Left renal pelvis (tissue), 4 donors: ENCODE measurements at regions not wholly inside any gene's neighbourhood (a gene's known extent, or its start where the extent isn't known, plus 50 kb on each side); places are given as distances from the start of the nearest gene placed in this dataset.

Source experiments
- DNase-seq, 4 donors: peaks; one replicate each; pipeline ENCODE4 v3.0.0-alpha.2; 2013; ENCODE audit warnings: low read depth in 4 of 4, low spot score in 3 of 4

DNA sequence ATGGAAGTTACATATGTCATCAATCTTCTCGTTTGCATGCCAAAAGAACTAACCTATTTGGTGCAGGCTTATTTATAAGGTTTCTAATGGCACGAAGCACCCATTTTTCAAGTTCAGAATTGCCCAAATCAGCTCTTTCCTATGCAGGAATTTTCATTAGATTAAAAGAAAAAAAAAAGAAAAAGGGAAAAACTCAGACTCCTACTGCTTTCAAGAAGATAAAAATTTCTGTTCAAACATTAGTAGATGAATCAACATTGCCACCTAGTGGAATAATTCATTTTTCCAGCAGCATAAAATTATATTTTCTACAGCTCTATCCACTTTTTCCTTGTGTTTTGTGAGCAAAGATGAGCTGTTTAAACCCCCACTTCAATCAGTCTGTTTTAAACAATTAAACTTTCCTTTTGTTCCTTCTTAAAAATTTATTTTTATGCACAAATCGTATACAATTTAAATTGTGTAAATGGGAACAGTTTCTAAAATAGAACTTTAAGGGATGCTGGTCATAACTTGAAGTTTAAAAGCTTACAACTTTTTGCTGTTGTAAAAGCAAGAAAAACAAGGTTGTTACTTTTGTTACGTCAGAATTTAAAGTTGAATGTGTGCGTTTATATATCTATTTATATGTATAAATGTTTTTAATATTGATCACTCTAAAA, 309.9 kb downstream of the ARAP2 start:
- peak; percentile 24 to 33 (median 29) for DNase-seq

DNA sequence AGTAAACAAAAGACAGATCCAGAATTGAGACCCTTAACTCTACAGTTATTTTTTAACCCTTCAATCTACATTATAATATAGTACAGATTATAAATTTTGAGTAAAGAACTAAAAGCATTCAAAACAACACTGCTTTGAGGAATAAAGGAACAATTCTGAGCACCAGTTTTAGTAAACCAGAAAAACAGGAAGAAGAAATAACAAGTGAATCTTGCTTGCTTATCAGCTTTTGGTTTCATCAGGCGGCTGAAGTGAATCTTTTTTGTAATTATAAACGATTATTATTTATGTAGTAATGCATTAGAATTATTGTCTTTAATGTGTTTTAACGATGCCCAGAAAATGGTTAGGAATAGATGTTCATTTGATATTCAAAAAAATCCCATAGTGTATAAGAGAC, 305.4 kb downstream of the ARAP2 start:
- no peak for DNase-seq

DNA sequence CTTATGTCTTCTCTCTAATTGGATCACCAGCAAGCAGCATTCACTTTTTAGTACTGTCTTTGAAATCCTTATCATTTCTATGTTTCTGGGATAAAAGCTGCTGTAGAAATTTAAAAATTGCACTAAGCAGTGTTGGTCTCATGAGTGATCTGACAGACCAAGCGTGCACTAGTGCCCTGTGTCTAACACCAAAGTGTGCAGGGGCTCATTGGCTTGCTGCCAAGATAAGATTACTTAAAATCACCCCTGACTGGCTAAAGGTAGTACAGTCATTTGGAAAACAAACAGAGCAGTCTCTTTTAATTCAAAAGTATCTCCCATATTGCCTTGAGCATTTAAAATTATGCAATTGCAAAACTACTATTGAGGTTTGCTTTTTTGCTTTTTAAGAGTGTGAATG, 304.6 kb downstream of the ARAP2 start:
- peak in 1 of 4 donors; percentile 4 for DNase-seq

DNA sequence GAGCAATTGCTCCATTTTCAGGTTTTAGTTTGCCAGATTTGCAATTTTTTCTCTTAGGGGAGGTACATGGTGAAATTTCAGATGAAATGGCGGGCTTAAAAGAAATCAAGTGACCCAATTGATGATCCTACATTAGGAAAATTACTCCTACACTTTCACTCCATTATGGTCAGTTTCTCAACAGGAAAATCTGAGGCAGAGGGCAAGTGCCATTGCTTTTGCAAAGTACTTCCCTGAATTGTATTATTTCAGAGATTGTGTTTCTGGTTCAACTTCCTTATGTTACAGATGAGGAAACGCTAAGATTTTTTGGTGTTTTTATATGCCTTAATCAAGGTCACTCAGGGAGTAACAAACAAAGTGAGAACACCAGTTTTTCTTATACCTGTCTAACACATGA, 302.2 kb downstream of the ARAP2 start:
- DNase-seq: no peak

DNA sequence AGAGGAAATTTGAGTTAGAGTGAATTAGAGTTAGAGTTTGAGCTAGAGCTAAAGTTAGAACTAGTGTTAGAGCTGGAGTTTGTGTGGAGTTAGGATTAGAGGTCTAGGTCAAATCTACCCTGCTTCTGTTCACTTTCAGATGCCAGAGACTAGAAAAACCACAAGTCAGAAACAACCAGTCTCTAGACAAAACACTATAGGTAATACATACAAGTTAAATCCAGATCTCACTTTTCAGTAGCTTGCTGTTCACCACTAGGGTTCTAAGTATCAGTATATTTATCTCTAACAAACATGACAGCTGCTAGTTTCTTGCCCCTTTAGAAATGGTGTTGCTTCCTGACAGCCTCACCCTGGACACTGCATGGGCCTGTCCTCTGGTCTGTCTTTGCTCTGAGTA, 300.7 kb downstream of the ARAP2 start:
- DNase-seq: no peak

DNA sequence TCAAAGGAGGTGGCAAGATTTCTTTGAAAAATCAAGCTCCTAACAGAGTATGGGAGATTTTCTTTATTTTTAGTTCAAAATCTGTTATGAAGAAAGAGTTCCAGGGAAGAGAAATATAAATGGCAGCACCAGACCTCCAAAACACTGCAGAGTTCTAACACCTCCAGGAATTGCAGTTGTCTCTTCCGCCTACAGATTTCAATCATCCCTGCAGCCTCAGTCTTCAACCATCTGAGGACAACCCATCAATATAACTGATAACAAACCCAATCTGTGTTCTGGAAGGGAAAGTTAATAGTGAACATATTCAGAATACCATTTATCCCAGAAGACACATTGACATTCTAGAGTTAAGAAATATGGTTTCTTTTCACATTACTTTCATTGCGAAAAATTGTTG, 296.1 kb downstream of the ARAP2 start:
- no peak for DNase-seq

DNA sequence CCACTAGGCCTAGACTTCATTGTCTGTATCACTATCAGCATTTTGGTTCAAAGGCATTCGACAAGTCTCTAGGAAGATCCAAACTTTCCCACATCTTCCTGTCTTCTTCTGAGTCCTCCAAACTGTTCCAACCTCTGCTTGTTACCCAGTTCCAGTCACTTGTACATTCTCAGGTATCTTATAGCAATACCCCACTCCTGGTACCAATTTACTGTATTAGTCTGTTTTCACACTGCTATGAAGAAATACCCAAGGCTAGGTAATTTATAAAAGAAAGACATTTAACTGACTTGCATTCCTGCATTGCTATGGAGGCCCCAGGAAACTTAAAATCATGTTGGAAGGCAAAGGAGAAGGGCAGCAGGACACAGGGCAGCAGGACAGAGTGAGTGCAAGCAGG, 293.9 kb downstream of the ARAP2 start:
- no peak for DNase-seq

DNA sequence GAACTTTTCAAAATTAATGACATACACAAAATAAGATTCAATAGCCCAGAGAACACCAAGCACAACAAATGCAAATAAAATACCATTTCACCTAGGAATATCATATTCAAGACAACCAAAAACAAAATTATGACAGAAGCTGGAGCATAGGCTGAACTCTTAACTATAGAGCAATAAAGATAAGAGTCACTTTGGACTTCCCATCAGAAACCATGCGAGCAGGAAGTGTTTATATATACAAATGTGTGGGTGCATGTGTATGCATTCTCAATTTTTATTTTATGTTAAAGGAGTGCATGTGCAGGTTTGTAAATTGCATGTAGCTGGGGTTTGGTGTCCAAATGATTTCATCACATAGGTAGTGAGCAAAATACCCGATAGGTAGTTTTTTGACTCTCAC, 291.6 kb downstream of the ARAP2 start:
- no peak for DNase-seq

DNA sequence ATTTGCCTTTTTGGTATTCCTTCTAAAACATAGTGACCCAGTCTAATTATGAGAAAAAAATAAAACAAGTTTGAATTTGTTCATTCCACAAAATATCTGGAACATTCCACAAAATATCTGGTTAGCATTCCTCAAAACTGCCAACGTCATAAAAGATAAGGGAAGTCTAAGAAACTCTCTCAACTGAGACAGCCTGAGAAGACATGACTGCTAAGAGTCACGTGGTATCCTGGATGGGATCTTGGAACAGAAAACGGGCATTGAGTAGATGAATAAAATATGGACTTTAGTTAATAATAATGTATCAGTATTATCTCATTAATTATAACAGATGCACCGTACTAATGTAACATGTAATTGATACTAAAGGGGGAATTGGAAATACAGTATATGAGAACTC, 280.9 kb downstream of the ARAP2 start:
- no peak for DNase-seq

DNA sequence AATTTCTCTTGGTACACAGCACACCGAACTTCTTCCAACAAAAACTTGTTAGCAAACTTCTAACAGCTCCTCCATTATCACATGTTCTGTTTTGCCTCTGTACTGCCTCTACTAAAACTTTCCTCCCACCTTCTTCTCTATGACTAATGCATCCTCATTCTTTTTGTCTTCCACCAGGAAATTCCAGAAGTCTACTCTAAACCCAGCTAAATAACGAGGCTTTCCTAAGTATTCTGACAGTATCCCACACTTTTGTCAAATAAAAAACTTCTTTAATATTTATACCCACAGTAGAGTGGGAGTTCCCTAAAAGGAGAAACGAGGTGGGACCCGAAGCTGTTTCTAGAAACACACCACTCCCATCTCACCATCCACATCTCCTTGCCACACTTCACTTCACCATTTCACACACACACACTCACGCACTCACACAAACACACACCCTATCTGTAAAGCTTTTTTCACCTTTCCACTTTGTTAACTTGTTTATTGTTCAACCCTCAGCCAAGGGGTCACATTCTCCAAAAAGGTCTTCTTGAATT, 280.3 kb downstream of the ARAP2 start:
- DNase-seq: no peak

DNA sequence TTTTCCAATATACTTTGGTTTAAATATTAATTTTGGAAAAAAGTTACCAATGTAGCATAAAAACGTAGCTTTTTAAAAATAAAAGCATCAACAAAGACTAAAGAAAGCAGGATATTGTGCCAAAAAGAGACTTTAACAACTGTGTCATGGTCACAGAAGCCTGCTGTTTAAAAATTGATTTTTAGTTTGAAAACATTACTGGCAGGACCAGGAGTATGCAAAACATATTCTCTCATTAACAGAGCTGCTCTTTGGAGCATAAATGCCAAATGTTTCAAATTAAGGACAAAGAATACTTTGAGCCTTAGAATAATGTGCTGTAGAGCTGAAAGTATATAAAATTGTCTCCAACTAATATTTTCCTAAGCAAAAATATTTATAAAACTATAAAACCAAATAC, 279.0 kb downstream of the ARAP2 start:
- no peak for DNase-seq

DNA sequence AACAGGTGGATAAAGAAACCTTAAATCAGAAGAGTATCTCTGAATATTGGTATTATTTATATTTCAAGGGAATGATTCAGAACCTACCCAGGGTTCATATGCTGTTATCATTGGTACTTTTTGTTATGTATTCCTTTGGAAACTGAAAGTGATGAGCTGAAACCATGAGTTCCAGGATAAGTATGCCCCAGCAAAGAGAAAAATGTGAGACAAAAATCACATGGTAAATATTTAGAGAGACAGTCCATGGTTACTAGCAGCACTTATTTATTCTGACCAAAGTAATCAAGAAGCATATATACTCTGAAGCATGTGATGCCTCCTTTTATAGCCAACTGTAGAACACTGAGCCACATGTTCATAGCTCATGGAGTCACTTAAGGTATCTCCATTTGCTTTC, 277.7 kb downstream of the ARAP2 start:
- DNase-seq: no peak

DNA sequence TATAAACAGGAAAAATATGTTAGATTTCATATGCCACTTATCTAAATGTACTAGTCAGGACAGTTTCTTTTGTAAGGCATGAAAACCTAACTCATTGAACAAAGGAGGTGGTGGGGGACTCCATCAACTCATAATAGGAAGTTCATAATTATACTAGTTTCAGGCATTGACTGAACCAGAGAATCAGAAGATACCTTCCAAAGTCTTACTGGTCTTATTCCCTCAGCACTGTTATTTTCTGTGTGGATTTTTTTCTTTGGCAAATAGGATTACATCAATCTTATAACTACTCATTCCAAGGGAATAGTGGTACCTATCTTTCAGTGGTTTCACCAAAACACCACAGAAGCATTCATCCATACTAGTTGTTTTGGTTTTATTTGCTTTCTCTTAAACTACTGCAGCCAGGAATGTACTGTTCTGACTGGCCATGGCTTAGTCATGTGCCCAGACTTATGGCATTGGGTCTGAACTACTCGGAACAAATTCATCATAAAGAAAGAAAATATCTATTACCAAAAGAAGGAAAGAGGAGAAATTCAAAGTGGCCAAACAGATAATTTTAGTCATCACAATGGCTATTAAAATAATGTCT, 273.9 kb downstream of the ARAP2 start:
- DNase-seq: no peak

DNA sequence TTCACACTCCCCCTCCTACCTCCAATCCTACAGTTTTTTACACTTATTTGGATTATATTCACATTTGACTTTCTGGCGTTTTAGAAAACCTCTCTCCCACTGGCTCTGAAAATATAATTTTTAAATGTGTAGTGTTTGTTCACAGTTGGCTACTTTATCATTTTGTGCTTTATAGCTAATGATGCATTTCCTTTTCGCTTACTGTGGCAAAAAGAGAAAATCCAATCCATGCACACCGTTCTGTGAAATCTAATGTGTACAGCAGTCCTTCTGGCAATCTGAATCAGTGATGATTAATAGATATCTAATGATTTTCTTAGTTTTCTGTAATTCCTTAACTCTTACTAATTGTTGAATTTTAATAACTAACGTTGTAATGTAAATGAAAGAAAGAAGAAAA, 271.5 kb downstream of the ARAP2 start:
- DNase-seq: no peak

DNA sequence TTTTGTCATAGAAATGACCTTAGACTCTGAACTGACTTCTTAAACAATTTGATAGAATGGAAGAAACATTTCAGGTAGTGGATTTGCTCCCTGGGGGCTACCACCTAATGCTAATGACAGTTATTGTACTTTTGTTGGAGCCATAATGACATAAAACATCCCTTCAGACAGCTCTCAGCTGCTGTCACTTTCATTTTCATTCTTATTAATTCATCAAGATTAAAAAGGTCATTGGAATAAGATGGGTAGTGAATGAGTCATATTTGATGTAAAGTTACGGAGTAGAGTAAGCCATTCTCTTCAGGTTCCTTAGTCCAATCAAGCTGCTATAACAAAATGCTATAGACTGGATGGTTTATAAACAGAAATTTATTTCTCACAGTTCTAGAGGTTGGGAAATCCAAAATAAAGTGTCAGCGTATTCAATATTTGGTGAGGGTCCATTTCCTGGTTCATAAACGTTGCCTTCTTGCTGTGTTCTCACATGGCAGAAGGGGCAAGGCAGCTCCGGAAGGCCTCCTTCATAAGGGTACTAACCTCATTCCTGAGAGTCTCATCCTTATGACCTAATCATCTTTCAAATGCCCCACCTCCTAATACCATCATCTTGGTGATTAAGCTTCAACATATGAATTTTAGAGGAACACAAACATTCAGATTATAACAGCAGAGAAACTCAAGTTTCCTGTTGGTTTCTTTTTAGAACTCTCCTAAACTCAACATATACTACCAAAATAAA, 268.5 kb downstream of the ARAP2 start:
- DNase-seq: no peak

DNA sequence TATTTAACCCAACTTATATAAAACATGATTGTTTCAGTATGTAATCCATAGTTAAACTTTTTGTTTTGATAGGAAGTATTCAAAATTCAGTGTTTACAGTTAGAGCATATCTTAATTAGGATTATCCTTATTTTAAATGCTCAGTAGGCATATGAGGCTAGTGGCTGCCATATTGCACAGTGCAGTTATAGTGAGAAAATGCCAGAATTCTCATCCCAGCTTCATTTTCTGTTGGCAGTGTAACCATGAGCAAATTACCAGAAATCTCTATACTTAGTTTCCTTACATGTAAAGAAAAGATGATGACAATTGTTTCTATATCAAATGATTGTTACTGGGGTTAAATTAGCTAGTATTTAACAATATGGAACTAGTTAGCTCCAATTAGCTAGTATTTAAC, 265.8 kb downstream of the ARAP2 start:
- no peak for DNase-seq

DNA sequence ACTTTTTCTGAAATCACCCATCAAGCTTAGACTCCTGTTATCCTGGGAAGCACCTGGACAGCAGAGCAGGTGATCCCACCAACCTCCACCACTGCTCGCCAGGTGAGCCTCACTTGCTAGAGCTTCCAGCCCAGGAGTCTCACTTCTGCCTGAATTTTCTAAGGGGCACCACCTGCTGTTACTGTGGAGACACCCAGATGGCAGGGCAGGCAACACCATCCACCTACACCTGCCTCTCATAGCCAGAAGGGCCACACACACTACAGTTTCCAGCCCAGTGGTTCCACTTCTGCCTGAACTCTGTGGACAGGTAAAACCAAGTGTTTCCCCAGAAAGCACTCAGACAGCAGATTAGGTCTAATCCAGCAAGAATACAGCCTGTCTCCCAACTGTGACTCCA, 262.0 kb downstream of the ARAP2 start:
- DNase-seq: no peak

DNA sequence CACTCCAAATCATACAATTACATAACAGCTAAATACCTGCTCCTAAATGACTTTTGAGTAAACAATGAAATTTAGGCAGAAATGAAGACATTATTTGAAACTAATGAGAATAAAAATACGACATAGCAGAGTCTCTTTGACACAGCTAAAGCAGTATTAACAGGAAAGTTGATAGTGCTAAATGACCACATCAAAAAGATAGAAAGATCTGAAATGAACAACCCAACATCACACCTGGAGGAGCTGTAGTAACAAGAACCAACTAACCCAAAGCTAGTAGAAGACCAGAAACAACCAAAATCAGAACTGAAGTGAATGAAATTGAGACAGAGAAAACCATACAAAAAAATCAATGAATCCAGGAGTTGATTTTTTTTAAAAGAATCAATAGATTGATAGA, 257.8 kb downstream of the ARAP2 start:
- DNase-seq: no peak

DNA sequence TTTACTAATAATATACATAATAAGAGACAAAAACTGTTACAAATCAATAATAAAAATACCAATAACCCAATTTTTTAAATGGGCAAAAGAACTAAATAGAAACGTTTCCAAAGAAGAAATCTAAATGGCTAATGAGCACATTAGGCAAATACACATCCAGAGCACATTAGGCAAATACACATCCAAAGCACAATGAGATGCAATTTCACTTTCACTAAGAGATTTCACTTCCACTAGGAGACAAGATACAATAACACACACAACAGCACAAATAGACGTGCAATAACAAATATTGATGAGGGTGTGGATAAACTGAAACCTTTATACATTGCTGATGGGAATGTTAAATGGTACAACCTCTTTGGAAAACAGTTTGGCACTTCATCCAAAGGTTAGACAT, 250.7 kb downstream of the ARAP2 start:
- DNase-seq: no peak

DNA sequence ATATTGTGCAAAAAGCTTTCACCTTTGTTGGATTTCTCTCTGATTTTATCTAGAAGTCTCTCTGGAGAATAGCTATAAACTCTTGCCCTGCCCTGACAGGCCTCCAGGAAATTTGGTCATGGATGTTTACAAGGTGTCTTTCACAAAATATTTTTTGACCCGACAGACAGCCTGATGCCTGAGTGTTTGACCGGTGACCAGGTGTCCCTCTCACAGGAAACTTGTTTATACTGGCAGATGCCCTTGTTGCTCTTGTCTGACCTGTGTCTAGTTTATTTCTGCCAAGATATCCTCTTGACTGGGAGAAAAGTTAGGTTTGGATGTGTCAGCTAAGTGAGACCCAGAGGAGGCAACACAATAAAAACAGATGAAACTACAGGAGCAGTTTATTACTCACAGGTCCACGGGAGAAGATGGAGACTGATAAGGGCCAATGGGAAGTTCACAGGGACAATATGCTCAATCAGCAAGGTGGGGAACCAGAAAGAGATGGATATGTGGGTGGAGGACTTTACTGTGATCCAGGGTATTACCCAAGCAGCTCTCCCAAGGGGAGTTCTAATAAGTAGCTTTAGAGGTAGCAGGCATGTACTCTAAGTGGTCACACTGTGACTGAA, 243.3 kb downstream of the ARAP2 start:
- no peak for DNase-seq

DNA sequence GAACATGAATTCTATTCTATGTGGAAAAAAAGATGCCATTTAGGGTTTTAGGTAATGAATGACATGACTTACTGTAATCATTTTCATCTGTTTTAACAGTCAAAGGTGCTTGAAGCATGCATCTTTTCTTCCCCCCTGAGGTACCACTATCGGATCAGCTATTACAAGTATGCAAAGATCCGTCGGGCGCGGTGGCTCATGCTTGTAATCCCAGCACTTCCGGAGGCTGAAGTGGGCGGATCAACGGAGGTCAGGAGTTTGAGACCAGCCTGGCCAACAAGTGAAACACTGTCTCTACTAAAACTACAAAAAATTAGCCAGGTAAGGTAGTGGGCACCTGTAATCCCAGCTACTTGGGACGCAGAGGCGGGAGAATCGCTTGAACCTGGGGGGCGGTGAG, 241.3 kb downstream of the ARAP2 start:
- no peak for DNase-seq
